Tongue (tissue), 1 donor: ENCODE measurements at regions not wholly inside any gene's neighbourhood (a gene's known extent, or its start where the extent isn't known, plus 50 kb on each side); places are given as distances from the start of the nearest gene placed in this dataset.
A peak's percentile ranks its signal among the peaks of the same experiment; 100 is the strongest.
"Not testable (repeated sequence)": the region's sequence is repeated elsewhere in the genome, so short reads cannot be mapped to it uniquely, and the experiment has no call there.

ENCODE experiments used
- DNase-seq: peaks from one replicate; pipeline ENCODE4 v3.0.0-alpha.2; 2015

GRCh38 chr5:29037716-29038115 is 1999.3 kb upstream of the CDH9 start:
- DNase-seq: no peak

- no peak for DNase-seq
These were observed 1985.7 kb upstream of the CDH9 start for GRCh38 chr5:29024052-29024451.

- DNase-seq: peak; percentile 4
These were observed 1985.2 kb upstream of the CDH9 start for GRCh38 chr5:29023541-29023940.

- DNase-seq: no peak
These were observed 1979.1 kb upstream of the CDH9 start for GRCh38 chr5:29017501-29017900.

GRCh38 chr5:29016067-29016466 is 1977.7 kb upstream of the CDH9 start:
- no peak for DNase-seq

GRCh38 chr5:29015523-29015922 is 1977.1 kb upstream of the CDH9 start:
- no peak for DNase-seq

- DNase-seq: no peak
These were observed 1967.0 kb upstream of the CDH9 start for GRCh38 chr5:29005386-29005785.

- no peak for DNase-seq
These were observed 1964.1 kb upstream of the CDH9 start for GRCh38 chr5:29002481-29002880.

- no peak for DNase-seq
These were observed 1963.3 kb upstream of the CDH9 start for GRCh38 chr5:29001666-29002065.

- no peak for DNase-seq
These were observed 1946.3 kb upstream of the CDH9 start for GRCh38 chr5:28984639-28985038.

GRCh38 chr5:28975508-28975907 is 1937.1 kb upstream of the CDH9 start:
- DNase-seq: no peak

GRCh38 chr5:28967848-28968247 is 1929.5 kb upstream of the CDH9 start:
- no peak for DNase-seq

- DNase-seq: no peak
These were observed 1923.4 kb upstream of the CDH9 start for GRCh38 chr5:28961816-28962215.

GRCh38 chr5:28958581-28958980 is 1920.2 kb upstream of the CDH9 start:
- no peak for DNase-seq

- no peak for DNase-seq
These were observed 1919.1 kb upstream of the CDH9 start for GRCh38 chr5:28957450-28957849.

- no peak for DNase-seq
These were observed 1915.7 kb upstream of the CDH9 start for GRCh38 chr5:28954074-28954473.

GRCh38 chr5:28947865-28948264 is 1909.5 kb upstream of the CDH9 start:
- DNase-seq: no peak

GRCh38 chr5:28945859-28946258 is 1907.5 kb upstream of the CDH9 start:
- DNase-seq: no peak

- not testable (repeated sequence) for DNase-seq
These were observed 1891.0 kb upstream of the CDH9 start for GRCh38 chr5:28929366-28929765.

GRCh38 chr5:28928327-28928790 is 1890.0 kb upstream of the CDH9 start:
- not testable (repeated sequence) for DNase-seq

- DNase-seq: no peak
These were observed 1889.4 kb upstream of the CDH9 start for GRCh38 chr5:28927559-28928326.

GRCh38 chr5:28926422-28926821 is 1888.0 kb upstream of the CDH9 start:
- no peak for DNase-seq

- no peak for DNase-seq
These were observed 1879.2 kb upstream of the CDH9 start for GRCh38 chr5:28917631-28918030.

GRCh38 chr5:28914297-28914696 is 1875.9 kb upstream of the CDH9 start:
- no peak for DNase-seq

- no peak for DNase-seq
These were observed 1865.3 kb upstream of the CDH9 start for GRCh38 chr5:28903643-28904042.
